ENCODE measurements at regions not wholly inside any gene's neighbourhood (a gene's known extent, or its start where the extent isn't known, plus 50 kb on each side); places are given as distances from the start of the nearest gene placed in this dataset.

DNA sequence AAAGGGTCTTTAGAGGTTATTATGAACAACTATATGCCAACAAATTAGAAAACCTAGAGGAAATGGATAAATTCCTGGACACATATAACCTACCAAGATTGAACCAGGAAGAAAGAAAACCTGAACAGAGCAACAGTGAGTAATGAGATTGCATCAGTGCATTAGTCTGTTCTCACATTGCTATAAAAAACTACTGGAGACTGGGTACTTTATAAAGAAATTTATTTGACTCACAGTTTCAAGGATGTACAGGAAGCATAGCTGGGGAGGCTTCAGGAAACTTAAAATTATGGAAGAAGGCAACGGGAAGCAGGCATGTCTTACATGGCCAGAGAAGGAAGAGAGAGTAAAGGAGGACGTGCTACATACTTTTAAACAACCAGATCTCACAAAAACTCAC, 70.8 kb upstream of the GNAZ start:
- DNase-seq (ENCODE audit: low spot score): no peak

- no peak for DNase-seq (ENCODE audit: low spot score)
These were observed 69.5 kb upstream of the GNAZ start for GRCh38 chr22:23000657-23001347.

GRCh38 chr22:23001463-23001862, 68.9 kb upstream of the GNAZ start:
- DNase-seq (ENCODE audit: low spot score): no peak

DNA sequence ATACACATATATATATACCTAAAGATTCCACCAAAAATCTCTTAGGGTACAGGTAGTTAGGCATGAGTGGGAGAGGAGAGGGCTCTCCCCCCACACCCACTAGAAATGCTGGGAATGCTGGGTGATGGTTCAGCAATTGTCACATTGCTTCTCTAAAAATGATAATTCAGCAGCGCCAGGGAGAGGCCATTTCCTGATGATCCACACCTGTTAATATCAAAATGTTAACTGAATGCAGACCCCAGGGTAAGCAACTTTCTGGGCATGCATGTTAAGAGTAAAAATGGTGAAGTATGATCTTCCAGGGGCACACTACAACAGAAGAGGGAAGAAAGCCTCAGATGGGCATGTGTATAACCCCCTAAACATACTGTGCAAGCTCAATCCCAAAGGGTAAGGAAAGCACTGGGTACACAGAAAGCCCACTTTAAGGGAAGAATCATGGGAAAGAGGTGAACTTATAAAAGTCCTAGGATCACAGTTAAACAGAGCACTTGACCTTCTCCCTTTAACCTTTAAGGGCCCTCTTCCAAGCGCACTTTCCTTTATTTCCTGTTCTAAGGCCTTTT, 67.6 kb upstream of the GNAZ start:
- no peak for DNase-seq (ENCODE audit: low spot score)

- no peak for DNase-seq (ENCODE audit: low spot score)
These were observed 62.5 kb upstream of the GNAZ start for GRCh38 chr22:23007823-23008222.

GRCh38 chr22:23008896-23009295, 61.4 kb upstream of the GNAZ start:
- no peak for DNase-seq (ENCODE audit: low spot score)

All from CD4-positive, alpha-beta T cell treated with Interleukin-6 at 100 ng/mL for 8 hours (primary cell).